GM10266 (cell line): ENCODE measurements at regions not wholly inside any gene's neighbourhood (a gene's known extent, or its start where the extent isn't known, plus 50 kb on each side); places are given as distances from the start of the nearest gene placed in this dataset.
"Not testable (repeated sequence)": the region's sequence is repeated elsewhere in the genome, so short reads cannot be mapped to it uniquely, and the experiment has no call there.

ENCODE experiments used
- DNase-seq: peaks from one replicate; pipeline ENCODE4 v3.0.0; 2012; ENCODE audit errors: extremely low spot score
- CTCF ChIP-seq: IDR thresholded peaks from 2 replicates; pipeline ENCODE4 v1.5.1; 2012; ENCODE audit warnings: mild to moderate bottlenecking, low read depth; ENCODE audit not compliant: control insufficient read depth, insufficient read depth; ENCODE audit errors: missing control alignments

DNA sequence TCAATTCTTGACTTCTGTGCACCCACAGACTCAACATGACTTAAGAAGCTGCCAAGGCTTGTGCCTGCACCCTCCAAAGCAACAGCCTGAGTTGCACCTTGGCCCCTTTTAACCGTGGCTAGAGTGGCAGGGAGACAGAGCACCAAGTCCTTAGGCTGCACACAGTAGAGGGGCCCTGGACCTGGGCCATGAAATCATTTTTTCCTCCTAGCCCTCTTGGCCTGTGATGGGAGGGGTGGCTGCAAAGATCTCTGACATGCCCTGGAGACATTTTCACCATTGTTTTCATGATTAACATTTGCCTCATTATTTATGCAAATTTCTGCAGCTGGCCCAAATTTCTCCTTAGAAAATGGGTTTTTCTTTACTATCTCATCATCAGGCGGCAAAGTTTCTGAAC, 836.8 kb downstream of the ZPLD1 start:
- DNase-seq = no peak
- no peak for TF ChIP-seq CTCF

DNA sequence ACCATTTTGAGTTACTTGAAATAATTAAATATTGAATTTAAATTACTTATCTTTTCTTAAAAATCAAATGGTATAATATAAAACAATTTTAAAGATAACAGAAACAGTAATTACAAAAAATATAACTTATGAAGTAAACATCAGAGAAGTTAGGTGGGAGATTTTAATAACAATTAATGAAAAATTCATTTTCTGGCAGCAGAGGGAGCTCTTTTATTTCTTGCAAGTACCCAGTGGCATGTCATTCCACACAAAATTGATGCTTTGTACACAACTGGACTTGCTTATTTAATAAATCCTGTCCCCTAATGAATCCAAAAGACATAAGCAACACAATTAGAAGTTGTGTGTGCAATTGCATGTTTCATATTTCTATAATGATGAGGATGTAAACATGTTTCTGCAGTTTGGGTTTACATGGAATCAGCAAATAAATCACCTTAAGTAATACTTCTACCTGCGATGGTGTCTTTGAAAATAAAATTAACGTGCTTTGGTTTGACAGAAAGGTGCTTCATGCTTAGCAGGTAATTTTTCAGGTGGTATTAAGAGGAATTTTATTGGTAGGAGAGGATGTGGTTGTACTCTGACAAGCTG, 861.3 kb downstream of the ZPLD1 start:
- TF ChIP-seq CTCF = no peak
- no peak for DNase-seq

GRCh38 chr3:103297502-103297901, 862.7 kb downstream of the ZPLD1 start:
- not testable (repeated sequence) for DNase-seq

GRCh38 chr3:103306104-103306503, 871.3 kb downstream of the ZPLD1 start:
- TF ChIP-seq CTCF = no peak
- DNase-seq = no peak

DNA sequence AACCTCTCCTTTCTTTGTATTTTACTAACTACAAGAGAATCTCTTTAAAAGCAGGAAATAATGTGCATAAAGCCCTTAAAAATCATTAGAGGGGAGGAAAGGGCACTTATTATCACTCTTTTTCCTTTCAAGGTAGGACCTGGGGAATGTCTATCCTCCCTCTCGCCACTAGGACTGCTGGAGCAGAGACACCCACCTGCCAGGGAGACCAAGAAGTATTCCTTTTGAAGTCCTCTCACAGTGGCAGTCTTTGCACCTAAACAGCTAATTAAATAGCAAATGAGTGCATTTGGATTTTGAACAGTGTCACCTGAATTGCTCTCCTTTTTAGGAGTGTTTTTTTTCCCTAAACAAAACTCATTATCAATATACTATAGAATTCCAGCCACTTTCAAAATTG, 874.1 kb downstream of the ZPLD1 start:
- no peak for TF ChIP-seq CTCF
- DNase-seq = no peak

DNA sequence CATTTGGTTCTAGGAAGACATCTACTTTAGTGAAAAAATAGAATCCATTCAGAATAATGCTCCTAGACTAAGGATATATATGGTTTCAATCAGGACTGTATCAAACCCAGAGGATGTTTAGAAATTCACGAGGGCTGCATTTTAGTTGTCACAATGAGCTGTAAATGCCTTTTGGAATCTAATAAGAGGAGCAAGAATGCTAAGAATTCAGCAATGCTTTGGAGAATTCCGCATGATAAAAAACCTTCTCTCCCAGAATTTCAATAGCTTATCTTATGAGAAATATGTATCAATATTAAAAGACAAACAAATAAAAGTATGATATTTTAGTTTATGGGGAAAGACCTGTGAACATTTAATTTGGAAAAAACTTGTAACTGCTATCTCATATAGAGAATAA, 885.1 kb downstream of the ZPLD1 start:
- no peak for TF ChIP-seq CTCF
- DNase-seq = no peak

- TF ChIP-seq CTCF = no peak
- DNase-seq = no peak
These were observed 902.5 kb downstream of the ZPLD1 start for GRCh38 chr3:103337179-103337845.
